Natural killer cell (primary cell): ENCODE measurements at regions not wholly inside any gene's neighbourhood (a gene's known extent, or its start where the extent isn't known, plus 50 kb on each side); places are given as distances from the start of the nearest gene placed in this dataset.

Experiments
- ATAC-seq, 3 donors: fragments of 150-1000 bp in 2 of 3; fragments of 200-7000 bp in 1 of 3; cut with Tn5 transposase; 1 replicate in 1 of 3; 2 replicates in 2 of 3; pipeline ENCODE4 v1.10.0; 2021; ENCODE audit warnings: mild to moderate bottlenecking in 2 of 3, moderate library complexity in 2 of 3
- DNase-seq, 2 donors: peaks; one replicate each; pipeline versions ENCODE4 v3.0.0 to v3.0.0-alpha.2; 2013 to 2021; ENCODE audit warnings: mixed read lengths in 1 of 2
- H3K27ac ChIP-seq: one replicate; pipeline ENCODE4 v1.5.1; 2013; ENCODE audit warnings: mild to moderate bottlenecking, low read length
- H3K27me3 ChIP-seq: one replicate; pipeline ENCODE4 v1.6.1; 2013; ENCODE audit warnings: low read length; ENCODE audit not compliant: control insufficient read depth, insufficient read depth
- H3K36me3 ChIP-seq: one replicate; pipeline ENCODE4 v1.6.1; 2013; ENCODE audit warnings: low read length; ENCODE audit not compliant: control insufficient read depth, insufficient read depth
- H3K4me1 ChIP-seq: one replicate; pipeline ENCODE4 v1.6.1; 2013; ENCODE audit warnings: low read length; ENCODE audit not compliant: control insufficient read depth, insufficient read depth
- H3K4me3 ChIP-seq: one replicate; pipeline ENCODE4 v1.5.1; 2013; ENCODE audit warnings: low read length
- H3K9me3 ChIP-seq: one replicate; pipeline ENCODE4 v1.6.1; 2013; ENCODE audit warnings: low read length; ENCODE audit not compliant: control insufficient read depth, insufficient read depth
- H3K27ac Mint-ChIP-seq, 2 donors: one replicate each; pipeline ENCODE4 v1.8.0; 2022; ENCODE audit warnings: mild to moderate bottlenecking in 2 of 2, mixed read lengths in 2 of 2, moderate library complexity in 1 of 2
- H3K27me3 Mint-ChIP-seq, 2 donors: one replicate each; pipeline ENCODE4 v1.8.0; 2022; ENCODE audit warnings: low read depth in 2 of 2, mixed read lengths in 2 of 2
- H3K36me3 Mint-ChIP-seq: one replicate; pipeline ENCODE4 v1.8.0; 2022; ENCODE audit warnings: mixed read lengths
- H3K4me1 Mint-ChIP-seq, 2 donors: one replicate each; pipeline ENCODE4 v1.8.0; 2022; ENCODE audit warnings: mixed read lengths in 2 of 2
- H3K4me3 Mint-ChIP-seq: one replicate; pipeline ENCODE4 v1.8.0; 2022; ENCODE audit warnings: mild to moderate bottlenecking, moderate library complexity, mixed read lengths
- H3K9me3 Mint-ChIP-seq, 2 donors: one replicate each; pipeline ENCODE4 v1.8.0; 2022; ENCODE audit warnings: mixed read lengths in 2 of 2
- WGBS: methylation state at CpG from one replicate; pipeline ENCODE4 v1.1.7; 2013; ENCODE audit warnings: missing lambda C conversion rate; ENCODE audit not compliant: insufficient coverage; 5-methylcytosine and 5-hydroxymethylcytosine counted together
- intact Hi-C: fragments of 100-400 bp; cut with micrococcal nuclease; formaldehyde crosslinking; loops from one replicate; pipeline ENCODE4 v1.14.2; 2022
- TF ChIP-seq, protein P1 (sequence below): fragments of 200-600 bp; IDR thresholded peaks from one replicate; pipeline ENCODE4 v1.8.0; 2022; ENCODE audit warnings: antibody characterized with exemption

DNA sequence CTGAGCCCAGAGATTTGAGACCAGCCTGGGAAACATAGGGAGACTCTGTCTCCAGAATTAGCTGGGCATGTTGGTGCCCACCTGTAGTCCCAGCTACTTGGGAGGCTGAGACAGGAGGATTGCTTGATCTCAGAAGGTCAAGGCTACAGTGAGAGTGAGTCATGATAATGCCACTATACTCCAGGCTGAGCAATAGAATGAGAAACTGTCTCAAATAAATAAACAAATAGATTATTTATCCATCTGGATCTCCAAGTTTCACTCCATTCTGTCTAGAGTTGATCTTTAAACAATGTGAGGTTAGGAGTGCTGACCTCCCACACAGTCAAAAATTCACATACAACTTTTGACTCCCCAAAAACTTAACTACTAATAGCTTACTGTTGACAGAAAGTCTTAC lies 106.8 kb upstream of the PALMD start:
- TF ChIP-seq, protein P1, sequence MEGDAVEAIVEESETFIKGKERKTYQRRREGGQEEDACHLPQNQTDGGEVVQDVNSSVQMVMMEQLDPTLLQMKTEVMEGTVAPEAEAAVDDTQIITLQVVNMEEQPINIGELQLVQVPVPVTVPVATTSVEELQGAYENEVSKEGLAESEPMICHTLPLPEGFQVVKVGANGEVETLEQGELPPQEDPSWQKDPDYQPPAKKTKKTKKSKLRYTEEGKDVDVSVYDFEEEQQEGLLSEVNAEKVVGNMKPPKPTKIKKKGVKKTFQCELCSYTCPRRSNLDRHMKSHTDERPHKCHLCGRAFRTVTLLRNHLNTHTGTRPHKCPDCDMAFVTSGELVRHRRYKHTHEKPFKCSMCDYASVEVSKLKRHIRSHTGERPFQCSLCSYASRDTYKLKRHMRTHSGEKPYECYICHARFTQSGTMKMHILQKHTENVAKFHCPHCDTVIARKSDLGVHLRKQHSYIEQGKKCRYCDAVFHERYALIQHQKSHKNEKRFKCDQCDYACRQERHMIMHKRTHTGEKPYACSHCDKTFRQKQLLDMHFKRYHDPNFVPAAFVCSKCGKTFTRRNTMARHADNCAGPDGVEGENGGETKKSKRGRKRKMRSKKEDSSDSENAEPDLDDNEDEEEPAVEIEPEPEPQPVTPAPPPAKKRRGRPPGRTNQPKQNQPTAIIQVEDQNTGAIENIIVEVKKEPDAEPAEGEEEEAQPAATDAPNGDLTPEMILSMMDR: no peak
- no peak overlapping the region for H3K4me3 ChIP-seq
- no peaks in the 10 kb centered on the region for H3K4me1 ChIP-seq
- ATAC-seq (no peak), DNase-seq (no peak)
- H3K27me3 ChIP-seq: peaks cover 2% of the 10 kb centered on the region
- H3K27me3 Mint-ChIP-seq: no peaks in the 10 kb centered on the region
- H3K9me3 ChIP-seq: no peaks in the 10 kb centered on the region
- H3K27ac ChIP-seq: no peak overlapping the region
- no peaks in the 10 kb centered on the region for H3K9me3 Mint-ChIP-seq
- H3K27ac Mint-ChIP-seq: no peak overlapping the region
- no peaks in the 10 kb centered on the region for H3K4me1 Mint-ChIP-seq
- H3K4me3 Mint-ChIP-seq: no peak overlapping the region
- no peaks in the 10 kb centered on the region for H3K36me3 Mint-ChIP-seq
- intact Hi-C loops: no loop called here
- no peaks in the 10 kb centered on the region for H3K36me3 ChIP-seq

DNA sequence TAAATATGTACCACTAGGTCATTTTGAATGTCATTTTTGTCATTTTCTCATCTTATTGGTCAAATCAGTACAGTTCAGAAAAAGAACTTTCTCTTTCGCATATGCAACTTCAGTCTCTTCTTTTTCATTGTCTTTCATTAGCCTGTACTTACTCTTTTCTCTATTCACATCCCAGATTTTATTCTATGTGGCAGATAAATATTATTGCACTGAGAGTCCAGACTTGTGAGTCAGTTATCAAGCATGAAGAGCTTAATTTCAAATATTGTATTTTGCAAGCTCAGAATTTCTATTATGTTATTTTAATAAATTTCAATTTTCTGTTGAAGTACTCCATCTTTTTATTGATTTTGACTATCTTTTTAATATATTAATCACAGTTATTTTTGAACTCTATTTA lies 105.2 kb upstream of the PALMD start:
- H3K4me1 ChIP-seq: no peaks in the 10 kb centered on the region
- H3K27me3 Mint-ChIP-seq: no peaks in the 10 kb centered on the region
- no peaks in the 10 kb centered on the region for H3K4me1 Mint-ChIP-seq
- no peak overlapping the region for H3K27ac Mint-ChIP-seq
- H3K27ac ChIP-seq: no peak overlapping the region
- H3K36me3 Mint-ChIP-seq: no peaks in the 10 kb centered on the region
- H3K9me3 ChIP-seq: no peaks in the 10 kb centered on the region
- DNase-seq: no peak
- H3K4me3 ChIP-seq: no peak overlapping the region
- ATAC-seq: no peak
- intact Hi-C loops: no loop called here
- H3K9me3 Mint-ChIP-seq: no peaks in the 10 kb centered on the region
- no peaks in the 10 kb centered on the region for H3K36me3 ChIP-seq
- no CpG with 5 or more reads among the region's 1 CpG for WGBS
- TF ChIP-seq, protein P1: no peak
- no peak overlapping the region for H3K4me3 Mint-ChIP-seq
- H3K27me3 ChIP-seq: no peaks in the 10 kb centered on the region

DNA sequence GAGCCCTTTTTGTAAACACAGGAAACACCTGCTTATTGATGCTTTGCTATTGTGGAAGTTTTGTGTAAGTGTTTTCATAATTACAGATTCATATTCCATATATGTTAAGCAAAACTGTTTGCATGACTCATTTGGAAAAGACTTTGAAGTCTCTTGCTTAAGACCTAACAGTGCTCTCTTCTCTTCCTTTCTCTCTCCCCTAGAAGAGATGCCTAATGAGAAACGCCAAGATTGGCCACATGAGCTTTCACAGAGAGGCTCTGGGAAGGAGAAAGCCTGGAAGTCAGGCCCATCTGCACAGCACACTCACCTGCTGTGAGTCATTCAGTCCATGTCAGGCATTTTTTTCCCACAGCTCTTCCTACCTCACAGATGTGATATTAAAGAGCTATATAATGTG lies 101.6 kb upstream of the PALMD start:
- no peak overlapping the region for H3K27ac Mint-ChIP-seq
- H3K27me3 Mint-ChIP-seq: no peaks in the 10 kb centered on the region
- no peaks in the 10 kb centered on the region for H3K27me3 ChIP-seq
- 31% methylated on average over 1 of the region's 1 CpG for WGBS
- DNase-seq (no peak), ATAC-seq (no peak)
- intact Hi-C loops: no loop called here
- H3K4me3 ChIP-seq: no peak overlapping the region
- H3K27ac ChIP-seq: no peak overlapping the region
- no peaks in the 10 kb centered on the region for H3K9me3 Mint-ChIP-seq
- TF ChIP-seq, protein P1: no peak
- no peaks in the 10 kb centered on the region for H3K9me3 ChIP-seq
- no peaks in the 10 kb centered on the region for H3K4me1 ChIP-seq
- no peak overlapping the region for H3K4me3 Mint-ChIP-seq
- no peaks in the 10 kb centered on the region for H3K4me1 Mint-ChIP-seq
- H3K36me3 ChIP-seq: no peaks in the 10 kb centered on the region
- H3K36me3 Mint-ChIP-seq: no peaks in the 10 kb centered on the region
